Left renal pelvis (tissue), 4 donors: ENCODE measurements at regions not wholly inside any gene's neighbourhood (a gene's known extent, or its start where the extent isn't known, plus 50 kb on each side); places are given as distances from the start of the nearest gene placed in this dataset.

ENCODE experiments used
- DNase-seq, 4 donors: peaks; one replicate each; pipeline ENCODE4 v3.0.0-alpha.2; 2013; ENCODE audit warnings: low read depth in 4 of 4, low spot score in 3 of 4

- no peak for DNase-seq
These were observed 569.0 kb upstream of the SORCS1 start for GRCh38 chr10:107733328-107734130.

- no peak for DNase-seq
These were observed 567.5 kb upstream of the SORCS1 start for GRCh38 chr10:107732045-107732444.

- DNase-seq = no peak
These were observed 564.3 kb upstream of the SORCS1 start for GRCh38 chr10:107728807-107729206.

- DNase-seq = peak in 1 of 4 donors; percentile 14
These were observed 563.3 kb upstream of the SORCS1 start for GRCh38 chr10:107727767-107728317.

GRCh38 chr10:107718864-107719263 lies 554.4 kb upstream of the SORCS1 start:
- DNase-seq = no peak

GRCh38 chr10:107717046-107717445 lies 552.5 kb upstream of the SORCS1 start:
- DNase-seq = no peak

GRCh38 chr10:107715565-107715964 lies 551.1 kb upstream of the SORCS1 start:
- DNase-seq = no peak

GRCh38 chr10:107708981-107709380 lies 544.5 kb upstream of the SORCS1 start:
- DNase-seq = no peak

- DNase-seq = no peak
These were observed 541.7 kb upstream of the SORCS1 start for GRCh38 chr10:107706096-107706725.

- no peak for DNase-seq
These were observed 537.4 kb upstream of the SORCS1 start for GRCh38 chr10:107701943-107702342.

- DNase-seq = no peak
These were observed 527.6 kb upstream of the SORCS1 start for GRCh38 chr10:107692072-107692471.

GRCh38 chr10:107689323-107689722 lies 524.8 kb upstream of the SORCS1 start:
- no peak for DNase-seq

- no peak for DNase-seq
These were observed 523.2 kb upstream of the SORCS1 start for GRCh38 chr10:107687701-107688100.

GRCh38 chr10:107686095-107686494 lies 521.6 kb upstream of the SORCS1 start:
- DNase-seq = no peak

- DNase-seq = no peak
These were observed 507.5 kb upstream of the SORCS1 start for GRCh38 chr10:107671960-107672359.

GRCh38 chr10:107666214-107666613 lies 501.7 kb upstream of the SORCS1 start:
- no peak for DNase-seq

- no peak for DNase-seq
These were observed 501.0 kb upstream of the SORCS1 start for GRCh38 chr10:107665459-107665858.

- no peak for DNase-seq
These were observed 493.3 kb upstream of the SORCS1 start for GRCh38 chr10:107657851-107658250.

GRCh38 chr10:107656932-107657331 lies 492.4 kb upstream of the SORCS1 start:
- no peak for DNase-seq

GRCh38 chr10:107653832-107654287 lies 489.4 kb upstream of the SORCS1 start:
- peak; percentile 20 to 35 (median 22) for DNase-seq

- DNase-seq = no peak
These were observed 486.4 kb upstream of the SORCS1 start for GRCh38 chr10:107650939-107651338.

GRCh38 chr10:107649249-107649648 lies 484.7 kb upstream of the SORCS1 start:
- no peak for DNase-seq
